Breast epithelium (tissue), 4 donors: ENCODE measurements at regions not wholly inside any gene's neighbourhood (a gene's known extent, or its start where the extent isn't known, plus 50 kb on each side); places are given as distances from the start of the nearest gene placed in this dataset.

Experiments used
- DNase-seq, 2 donors: peaks; one replicate each; pipeline ENCODE4 v3.0.0-alpha.2; 2019; ENCODE audit warnings: low spot score in 2 of 2
- H3K27ac ChIP-seq, 2 donors: fragments of 200-600 bp; sonication (generic) in 1 of 2; one replicate each; pipeline ENCODE4 v1.5.1; 2016 to 2019; ENCODE audit warnings: mild to moderate bottlenecking in 1 of 2
- H3K27me3 ChIP-seq, 2 donors: fragments of 200-600 bp; sonication (generic) in 1 of 2; one replicate each; pipeline versions ENCODE4 v1.5.1 to v1.6.0; 2017 to 2019; ENCODE audit warnings: control low read depth in 1 of 2, mild to moderate bottlenecking in 1 of 2
- H3K36me3 ChIP-seq: fragments of 200-600 bp; one replicate; pipeline ENCODE4 v1.5.1; 2019
- H3K4me1 ChIP-seq, 2 donors: fragments of 200-600 bp; sonication (generic); one replicate each; pipeline ENCODE4 v1.5.1; 2016 to 2019; ENCODE audit warnings: control low read depth in 1 of 2
- H3K4me3 ChIP-seq, 3 donors: fragments of 200-600 bp; sonication (generic); 1 replicate in 2 of 3; 2 replicates in 1 of 3; pipeline ENCODE4 v1.5.1; 2016 to 2019; ENCODE audit warnings: mild to moderate bottlenecking in 3 of 3, moderate library complexity in 2 of 3
- H3K9me3 ChIP-seq, 2 donors: fragments of 200-600 bp; sonication (generic) in 1 of 2; one replicate each; pipeline ENCODE4 v1.5.1; 2016 to 2019; ENCODE audit warnings: control low read depth in 1 of 2
- POLR2A ChIP-seq: fragments of 450-650 bp; IDR thresholded peaks from one replicate; pipeline ENCODE4 v1.6.1; 2016; ENCODE audit warnings: antibody characterized with exemption, mild to moderate bottlenecking, moderate library complexity
- POLR2AphosphoS5 ChIP-seq, 3 donors: sonication (generic); formaldehyde crosslinking; IDR thresholded peaks; one replicate each; pipeline ENCODE4 v1.6.1; 2017; ENCODE audit warnings: antibody characterized with exemption in 3 of 3
- intact Hi-C: fragments of 100-400 bp; cut with DNase I; formaldehyde crosslinking; loops from one replicate; pipeline ENCODE4 v1.15.1; 2023; ENCODE audit warnings: low total_unique reads
- TF ChIP-seq, protein P1 (sequence below), 3 donors: fragments of 450-650 bp; IDR thresholded peaks; one replicate each; pipeline ENCODE4 v1.5.1; 2016 to 2017; ENCODE audit warnings: antibody characterized with exemption in 3 of 3, mild to moderate bottlenecking in 3 of 3, moderate library complexity in 3 of 3

DNA sequence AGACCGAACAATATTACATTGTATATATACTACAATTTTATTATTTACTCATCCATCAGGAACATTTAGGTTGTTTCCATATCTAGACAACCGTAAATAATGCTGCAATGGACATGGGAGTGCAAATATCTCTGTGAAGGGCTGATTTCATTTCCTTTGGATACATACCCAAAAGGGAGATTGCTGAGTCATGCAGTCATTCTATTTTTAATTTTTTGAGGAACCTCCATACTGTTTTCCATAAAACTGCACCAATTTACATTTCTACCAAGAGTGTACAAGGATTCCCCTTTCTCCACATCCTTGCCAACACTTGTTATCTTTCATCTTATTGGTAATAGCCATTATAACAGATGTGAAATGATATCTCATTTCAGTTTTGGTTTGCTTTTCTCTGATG lies 84.7 kb downstream of the SLC41A2 start:
- H3K36me3 ChIP-seq = no peaks in the 10 kb centered on the region
- TF ChIP-seq, protein P1, sequence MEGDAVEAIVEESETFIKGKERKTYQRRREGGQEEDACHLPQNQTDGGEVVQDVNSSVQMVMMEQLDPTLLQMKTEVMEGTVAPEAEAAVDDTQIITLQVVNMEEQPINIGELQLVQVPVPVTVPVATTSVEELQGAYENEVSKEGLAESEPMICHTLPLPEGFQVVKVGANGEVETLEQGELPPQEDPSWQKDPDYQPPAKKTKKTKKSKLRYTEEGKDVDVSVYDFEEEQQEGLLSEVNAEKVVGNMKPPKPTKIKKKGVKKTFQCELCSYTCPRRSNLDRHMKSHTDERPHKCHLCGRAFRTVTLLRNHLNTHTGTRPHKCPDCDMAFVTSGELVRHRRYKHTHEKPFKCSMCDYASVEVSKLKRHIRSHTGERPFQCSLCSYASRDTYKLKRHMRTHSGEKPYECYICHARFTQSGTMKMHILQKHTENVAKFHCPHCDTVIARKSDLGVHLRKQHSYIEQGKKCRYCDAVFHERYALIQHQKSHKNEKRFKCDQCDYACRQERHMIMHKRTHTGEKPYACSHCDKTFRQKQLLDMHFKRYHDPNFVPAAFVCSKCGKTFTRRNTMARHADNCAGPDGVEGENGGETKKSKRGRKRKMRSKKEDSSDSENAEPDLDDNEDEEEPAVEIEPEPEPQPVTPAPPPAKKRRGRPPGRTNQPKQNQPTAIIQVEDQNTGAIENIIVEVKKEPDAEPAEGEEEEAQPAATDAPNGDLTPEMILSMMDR (IDR thresholded peaks at IDR 0.05) = no peak
- TF ChIP-seq POLR2AphosphoS5 (IDR thresholded peaks at IDR 0.05) (no peak), POLR2A (no peak)
- no peak for DNase-seq
- intact Hi-C loops = no loop called here
- no peak overlapping the region for H3K27ac ChIP-seq
- no peaks in the 10 kb centered on the region for H3K9me3 ChIP-seq
- no peaks in the 10 kb centered on the region for H3K4me1 ChIP-seq
- H3K27me3 ChIP-seq = no peaks in the 10 kb centered on the region
- H3K4me3 ChIP-seq = no peak overlapping the region

DNA sequence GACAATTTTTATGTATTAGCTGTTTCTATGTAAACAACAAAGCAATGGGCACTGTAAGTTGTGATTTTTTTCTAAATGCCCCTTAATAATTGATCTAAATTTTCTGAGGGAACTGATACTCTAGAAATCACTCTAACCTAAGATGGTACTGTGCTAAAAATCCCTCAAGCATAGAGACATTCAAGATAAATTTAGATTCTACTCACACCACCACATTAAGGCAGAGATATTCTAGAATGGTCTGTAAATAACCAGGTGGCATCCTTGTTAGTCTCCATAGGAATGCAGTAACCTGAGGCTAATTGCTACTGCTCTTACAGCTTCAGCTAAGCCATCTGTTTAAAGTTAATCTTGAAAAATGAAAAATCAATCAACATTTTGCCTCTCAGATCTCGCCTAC lies 87.3 kb downstream of the SLC41A2 start:
- no peaks in the 10 kb centered on the region for H3K27me3 ChIP-seq
- no peak overlapping the region for H3K4me3 ChIP-seq
- no peak for DNase-seq
- no peaks in the 10 kb centered on the region for H3K4me1 ChIP-seq
- intact Hi-C loops = no loop called here
- H3K27ac ChIP-seq = no peak overlapping the region
- no peaks in the 10 kb centered on the region for H3K36me3 ChIP-seq
- TF ChIP-seq, protein P1 (IDR thresholded peaks at IDR 0.05) = no peak
- no peak for TF ChIP-seq POLR2A
- TF ChIP-seq POLR2AphosphoS5 (IDR thresholded peaks at IDR 0.05) = no peak
- no peaks in the 10 kb centered on the region for H3K9me3 ChIP-seq

DNA sequence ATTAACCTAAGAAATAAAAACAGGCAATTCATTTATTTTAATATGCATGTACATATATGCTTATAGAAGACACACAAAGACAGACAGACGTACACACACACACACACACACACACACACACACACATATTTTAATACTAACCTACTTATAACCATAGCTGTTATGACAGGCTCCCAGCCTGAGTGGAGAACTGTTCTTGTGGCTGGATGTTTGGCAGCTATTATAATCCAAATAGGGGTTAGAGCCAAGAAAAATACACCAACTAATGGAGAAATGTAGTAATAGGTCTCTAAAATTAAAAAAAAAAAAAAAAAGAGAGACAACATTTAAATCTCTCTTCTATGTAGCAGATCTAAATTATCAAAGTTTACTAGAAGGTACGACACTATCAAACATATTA lies 91.8 kb downstream of the SLC41A2 start:
- H3K36me3 ChIP-seq = no peaks in the 10 kb centered on the region
- H3K4me1 ChIP-seq = no peaks in the 10 kb centered on the region
- no peaks in the 10 kb centered on the region for H3K27me3 ChIP-seq
- intact Hi-C loops = no loop called here
- H3K27ac ChIP-seq = no peak overlapping the region
- H3K9me3 ChIP-seq = no peaks in the 10 kb centered on the region
- H3K4me3 ChIP-seq = no peak overlapping the region
- DNase-seq = no peak
- TF ChIP-seq POLR2AphosphoS5 (IDR thresholded peaks at IDR 0.05) (no peak), POLR2A (no peak)
- TF ChIP-seq, protein P1 (IDR thresholded peaks at IDR 0.05) = no peak

DNA sequence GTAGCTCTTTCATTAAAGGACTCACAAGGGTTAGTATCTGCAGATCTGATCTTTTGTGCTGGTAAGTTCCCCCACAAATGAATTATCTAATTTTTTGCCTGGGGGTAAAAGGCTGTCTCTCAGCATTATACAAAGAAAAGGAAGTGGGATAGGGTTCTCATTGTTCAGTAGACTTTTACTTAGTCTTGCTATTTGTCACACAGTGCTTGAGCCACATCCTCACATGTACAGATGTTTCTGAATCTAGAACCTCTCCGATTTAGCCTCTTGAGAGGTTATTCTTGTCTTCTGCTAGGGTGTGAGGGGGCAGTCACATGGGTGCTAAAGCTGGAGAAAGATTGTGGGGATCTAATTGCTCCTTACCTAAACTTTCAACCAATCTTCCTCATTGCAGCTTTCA lies 93.0 kb downstream of the SLC41A2 start:
- Histone ChIP-seq H3K4me3 (no peak overlapping the region), H3K36me3 (no peaks in the 10 kb centered on the region), H3K9me3 (no peaks in the 10 kb centered on the region), H3K27ac (no peak overlapping the region), H3K4me1 (no peaks in the 10 kb centered on the region), H3K27me3 (no peaks in the 10 kb centered on the region)
- intact Hi-C loops = no loop called here
- no peak for DNase-seq
- no peak for TF ChIP-seq POLR2AphosphoS5 (IDR thresholded peaks at IDR 0.05)
- TF ChIP-seq, protein P1 (IDR thresholded peaks at IDR 0.05) = no peak
- no peak for TF ChIP-seq POLR2A

DNA sequence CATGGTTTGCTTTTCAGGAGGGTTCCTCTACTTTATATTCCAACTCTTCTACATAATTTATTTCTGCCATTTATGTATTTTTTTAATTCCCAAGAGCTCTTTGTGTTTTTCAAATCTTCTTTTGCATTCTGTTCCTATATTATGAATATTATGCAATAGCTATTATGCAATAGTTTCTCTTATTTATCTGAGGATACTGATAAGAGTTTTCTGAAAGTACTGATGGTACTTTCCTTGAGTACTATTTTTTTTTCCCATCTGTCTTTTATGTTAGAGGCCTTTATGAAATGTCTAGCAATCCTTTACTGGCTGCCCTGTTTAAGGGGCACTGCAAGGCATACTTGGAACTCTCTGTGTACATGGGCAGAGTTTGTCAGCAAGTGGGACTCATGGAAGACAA lies 93.4 kb downstream of the SLC41A2 start:
- TF ChIP-seq POLR2A = no peak
- TF ChIP-seq, protein P1 (IDR thresholded peaks at IDR 0.05) = no peak
- no peak for TF ChIP-seq POLR2AphosphoS5 (IDR thresholded peaks at IDR 0.05)
- Histone ChIP-seq H3K4me3 (no peak overlapping the region), H3K9me3 (no peaks in the 10 kb centered on the region), H3K4me1 (no peaks in the 10 kb centered on the region), H3K27me3 (no peaks in the 10 kb centered on the region), H3K36me3 (no peaks in the 10 kb centered on the region), H3K27ac (no peak overlapping the region)
- no peak for DNase-seq
- intact Hi-C loops = no loop called here
